ENCODE measurements at regions not wholly inside any gene's neighbourhood (a gene's known extent, or its start where the extent isn't known, plus 50 kb on each side); places are given as distances from the start of the nearest gene placed in this dataset.

DNA sequence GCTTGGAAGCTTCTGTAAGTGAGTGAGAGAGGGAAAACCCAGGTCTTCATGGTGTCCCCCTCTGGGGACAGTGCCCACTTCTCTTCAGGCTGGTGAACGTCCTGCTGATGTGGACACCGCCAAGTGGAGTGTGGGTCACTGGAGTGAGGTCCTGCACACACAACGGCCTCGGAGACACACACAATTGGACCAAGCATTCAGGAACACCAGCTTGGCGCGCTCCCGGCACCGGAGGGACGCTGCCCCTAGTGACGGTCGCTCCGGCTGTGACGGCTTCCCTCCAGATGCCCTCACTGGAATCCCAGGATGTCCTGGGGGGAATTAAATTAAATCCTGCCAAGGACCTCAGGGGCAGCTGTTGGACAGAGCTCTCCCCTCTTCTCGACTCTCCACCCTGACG is 123.1 kb downstream of the ZNF664 start:
- DNase-seq (ENCODE audit: low spot score), result no peak

DNA sequence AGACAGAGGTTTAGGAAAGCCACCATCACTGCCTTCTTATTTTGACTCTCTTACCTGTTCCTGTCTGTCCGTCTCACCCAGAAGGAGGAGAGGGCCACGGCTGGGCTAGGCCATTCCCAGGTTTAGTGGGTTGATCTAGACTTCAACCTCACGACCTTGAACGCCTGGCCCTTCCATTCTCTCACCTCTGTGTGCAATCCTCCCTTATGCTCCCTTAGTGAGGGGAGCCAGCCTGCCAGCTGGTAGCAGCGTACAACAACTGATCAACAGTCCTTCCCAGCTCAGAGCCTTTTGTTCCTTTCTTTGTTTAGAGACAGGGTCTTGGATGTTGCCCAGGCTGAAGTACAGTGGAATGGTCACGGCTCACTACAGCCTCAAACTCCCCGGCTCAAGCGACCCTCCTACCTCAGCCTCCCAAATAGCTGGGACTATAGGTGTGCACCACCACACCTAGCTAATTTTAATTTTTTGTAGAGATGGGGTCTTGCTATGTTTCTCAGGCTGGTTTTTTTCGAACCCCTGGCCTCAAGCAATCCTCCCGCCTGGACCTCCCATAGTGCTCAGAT is 123.9 kb downstream of the ZNF664 start:
- DNase-seq (ENCODE audit: low spot score), result no peak

DNA sequence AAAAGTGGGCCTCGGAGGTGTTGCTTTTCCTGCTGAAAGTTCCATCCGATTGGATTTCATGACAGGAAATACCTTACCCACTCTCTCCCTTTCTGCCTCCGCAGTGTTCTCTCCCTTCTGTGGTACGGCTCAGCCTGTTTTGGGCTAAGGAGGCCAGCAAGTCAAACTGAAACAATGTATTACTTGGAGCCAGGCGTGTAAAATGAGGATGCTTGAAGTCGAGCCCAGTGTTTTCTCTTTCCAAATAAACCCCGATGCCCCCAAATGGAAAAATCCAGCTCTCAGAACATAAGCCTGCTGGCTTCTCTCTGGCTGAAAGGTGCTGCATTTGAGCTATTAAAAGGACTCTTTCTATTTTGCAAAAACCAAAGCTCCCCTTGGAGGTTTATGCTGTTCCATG is 124.7 kb downstream of the ZNF664 start:
- DNase-seq (ENCODE audit: low spot score), result no peak

DNA sequence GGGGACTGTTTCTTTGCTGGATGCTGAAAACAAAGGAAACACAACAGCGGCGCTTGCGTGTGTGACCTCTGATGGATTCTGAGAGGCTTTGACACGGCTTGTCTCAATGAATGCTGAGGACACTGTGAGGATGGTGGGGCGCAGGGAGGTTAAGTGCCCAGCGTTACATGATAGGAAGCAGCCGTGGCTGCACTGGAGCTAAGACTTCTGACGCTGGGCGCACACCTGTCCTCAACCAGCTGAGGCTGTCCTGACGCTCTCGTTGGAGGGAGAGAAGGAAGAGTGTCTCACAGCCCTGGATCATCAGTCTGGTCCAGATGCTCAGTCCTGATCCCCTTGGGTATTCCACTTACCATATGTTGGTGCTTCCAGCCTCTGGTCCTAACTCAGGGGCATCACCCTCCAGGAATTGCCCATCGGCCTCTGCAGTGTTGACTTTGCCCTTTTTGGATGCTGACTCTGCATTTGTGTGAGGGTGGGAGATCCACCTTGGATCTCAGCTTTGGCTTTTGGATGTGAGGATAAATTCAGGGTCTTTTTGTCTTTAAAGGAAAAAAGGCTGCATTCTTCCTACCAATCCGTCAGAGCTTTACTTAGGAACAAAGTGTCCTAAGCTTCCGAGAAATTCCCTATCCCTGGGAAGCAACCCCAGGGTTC is 125.2 kb downstream of the ZNF664 start:
- no peak for DNase-seq (ENCODE audit: low spot score)

DNA sequence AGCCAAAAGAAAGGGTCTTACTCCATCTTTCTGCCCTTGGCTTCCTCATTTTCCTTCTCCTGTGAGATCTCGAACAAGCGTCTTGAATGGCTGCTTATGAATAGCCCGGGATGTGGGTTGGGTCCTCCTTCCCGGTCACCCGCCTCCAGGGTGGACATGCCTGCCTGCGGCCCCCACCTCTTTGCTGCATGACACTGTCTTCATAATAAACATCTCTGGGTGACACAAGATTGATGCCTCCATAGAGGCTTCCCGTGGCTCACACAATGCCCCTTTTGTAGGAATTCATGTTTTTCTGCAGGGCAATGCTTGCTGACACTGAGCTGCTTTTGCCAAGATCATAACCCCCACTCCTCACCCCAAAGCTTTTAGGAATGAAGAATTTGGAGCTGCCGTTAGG is 125.9 kb downstream of the ZNF664 start:
- DNase-seq (ENCODE audit: low spot score), result no peak

GRCh38 chr12:124099661-124100060 is 126.6 kb downstream of the ZNF664 start:
- no peak for DNase-seq (ENCODE audit: low spot score)

- no peak for DNase-seq (ENCODE audit: low spot score)
These were observed 127.7 kb downstream of the ZNF664 start for GRCh38 chr12:124100572-124101178.

GRCh38 chr12:124105546-124105945 is 132.5 kb downstream of the ZNF664 start:
- DNase-seq (ENCODE audit: low spot score), result no peak

DNA sequence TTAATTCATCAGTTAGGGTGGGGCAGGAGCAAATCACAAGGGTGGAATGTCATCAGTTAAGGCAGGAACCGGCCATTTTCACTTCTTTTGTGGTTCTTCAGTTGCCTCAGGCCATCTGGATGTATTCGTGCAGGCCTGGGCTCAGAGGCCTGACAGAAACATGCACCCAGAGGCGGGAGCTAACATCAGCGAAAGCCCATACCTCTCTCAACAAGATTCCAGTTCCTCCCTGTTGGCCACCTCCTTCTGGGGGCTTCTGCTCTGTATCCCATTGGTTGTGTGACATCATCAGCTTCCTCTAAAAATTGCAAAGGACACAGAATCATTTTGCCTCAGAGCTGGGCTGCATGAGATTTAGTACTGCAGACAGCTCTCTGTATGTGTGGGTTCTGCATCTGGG is 134.3 kb downstream of the ZNF664 start:
- no peak for DNase-seq (ENCODE audit: low spot score)

DNA sequence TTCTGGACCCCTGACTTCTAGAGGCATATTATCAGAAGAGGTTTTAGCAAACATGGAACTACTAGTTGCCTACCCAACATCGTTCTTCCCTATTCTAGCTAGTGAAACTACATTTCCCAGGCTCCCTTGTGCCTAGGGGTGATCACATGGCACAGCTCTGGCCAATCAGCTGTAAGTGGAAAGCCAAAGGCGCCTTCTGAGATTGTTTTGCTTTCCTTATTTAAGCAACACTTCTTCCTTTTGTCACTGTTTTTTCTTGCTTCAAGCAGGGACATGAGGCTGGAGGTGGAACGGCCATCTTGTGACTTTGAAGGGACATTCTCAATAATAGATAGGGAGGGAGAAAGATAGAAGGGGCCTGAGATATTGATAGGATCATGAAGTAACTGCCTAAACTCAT is 136.7 kb downstream of the ZNF664 start:
- DNase-seq (ENCODE audit: low spot score), result peak; percentile 84

GRCh38 chr12:124110372-124110883 is 137.4 kb downstream of the ZNF664 start:
- no peak for DNase-seq (ENCODE audit: low spot score)

GRCh38 chr12:124111006-124111405 is 138.0 kb downstream of the ZNF664 start:
- DNase-seq (ENCODE audit: low spot score), result no peak

DNA sequence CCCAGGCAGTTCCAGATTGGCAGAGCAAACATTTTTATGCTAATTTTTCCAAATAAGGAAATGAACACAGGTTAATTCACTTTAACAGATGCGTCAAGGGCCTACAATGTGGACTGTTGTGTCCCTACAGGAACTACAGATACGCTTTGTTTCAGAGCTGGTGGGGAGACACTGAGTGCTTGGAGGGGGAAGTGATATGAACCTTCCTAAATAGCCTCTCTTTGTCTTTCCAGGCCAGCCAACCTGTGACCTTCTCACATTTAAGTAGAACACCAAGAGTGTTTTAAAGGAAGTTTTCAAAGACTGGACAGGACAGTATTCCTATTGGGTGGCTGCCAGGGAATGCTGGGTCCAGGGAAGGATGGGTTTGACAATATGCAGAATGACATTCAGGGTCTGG is 141.3 kb downstream of the ZNF664 start:
- DNase-seq (ENCODE audit: low spot score), result no peak

DNA sequence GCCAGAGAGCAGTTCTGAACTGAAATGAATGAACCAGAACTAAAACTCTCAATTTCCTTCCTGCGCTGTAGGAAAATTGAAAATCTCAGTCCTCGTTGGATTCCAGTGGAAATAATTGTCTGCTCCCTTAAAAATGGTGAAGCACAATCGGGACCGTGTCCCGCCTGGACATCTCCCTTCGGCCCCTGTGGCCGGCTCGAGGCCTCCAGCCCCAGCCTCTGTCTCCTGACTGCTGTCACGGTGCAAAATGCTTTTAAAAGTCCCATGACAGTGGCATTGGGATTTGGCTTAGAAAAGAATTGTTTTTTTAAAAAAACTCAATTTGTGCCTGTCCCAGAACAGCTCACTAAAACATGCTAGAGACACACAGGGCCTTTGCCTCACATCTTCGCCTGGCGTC is 142.5 kb downstream of the ZNF664 start:
- DNase-seq (ENCODE audit: low spot score), result no peak

DNA sequence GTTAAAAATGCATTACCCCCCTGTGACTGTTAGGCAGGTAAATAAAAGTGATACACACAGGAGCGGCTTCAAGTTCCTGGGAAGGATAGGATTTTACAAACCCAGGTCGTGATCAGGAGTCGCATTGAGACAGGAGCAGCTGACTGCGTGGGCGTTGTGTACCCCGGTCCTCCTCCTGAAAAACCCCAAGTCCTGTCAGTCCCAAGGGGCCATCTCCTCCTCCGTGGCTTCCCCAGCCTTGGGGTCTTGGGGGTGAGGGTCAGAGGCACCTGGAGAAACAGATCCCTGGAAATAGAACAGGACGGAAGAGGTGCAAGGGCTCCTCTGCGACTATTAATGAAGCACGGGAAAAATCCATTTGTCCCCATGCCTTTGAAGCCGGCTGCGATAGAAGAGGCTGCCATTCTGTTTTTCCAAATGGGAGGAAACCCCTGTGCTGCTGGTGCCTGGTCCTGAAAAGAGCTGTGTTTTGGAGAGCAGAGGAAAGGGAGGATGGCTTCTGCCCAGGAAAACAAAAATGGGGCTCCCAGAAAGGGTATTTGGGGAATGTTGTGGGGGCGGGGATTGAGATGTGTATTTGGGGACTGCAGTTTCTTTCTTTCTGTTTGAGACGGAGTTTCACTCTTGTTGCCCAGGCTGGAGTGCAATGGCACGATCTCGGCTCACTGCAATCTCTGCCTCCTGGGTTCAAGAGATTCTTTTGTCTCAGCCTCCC is 143.1 kb downstream of the ZNF664 start:
- DNase-seq (ENCODE audit: low spot score), result no peak

DNA sequence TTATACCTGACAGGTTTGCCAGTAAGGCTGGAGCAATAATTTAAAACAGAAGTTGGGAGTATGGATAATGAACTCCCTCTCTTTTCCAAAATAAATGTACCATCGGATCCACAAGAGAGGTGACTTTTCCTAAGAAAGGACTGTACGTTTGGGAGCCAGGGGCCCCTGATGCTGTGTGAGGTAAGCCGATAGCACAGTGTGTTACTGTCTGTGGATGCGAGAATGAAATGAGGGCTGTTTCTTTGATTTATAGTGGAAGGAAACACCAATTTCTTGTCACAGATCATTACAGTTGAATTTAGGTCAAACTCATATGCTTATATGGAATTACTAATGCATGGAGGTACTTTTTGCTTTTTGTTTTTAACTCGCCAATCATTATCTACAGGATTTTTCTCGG is 147.7 kb downstream of the ZNF664 start:
- no peak for DNase-seq (ENCODE audit: low spot score)

GRCh38 chr12:124122722-124123121 is 149.7 kb downstream of the ZNF664 start:
- no peak for DNase-seq (ENCODE audit: low spot score)

DNA sequence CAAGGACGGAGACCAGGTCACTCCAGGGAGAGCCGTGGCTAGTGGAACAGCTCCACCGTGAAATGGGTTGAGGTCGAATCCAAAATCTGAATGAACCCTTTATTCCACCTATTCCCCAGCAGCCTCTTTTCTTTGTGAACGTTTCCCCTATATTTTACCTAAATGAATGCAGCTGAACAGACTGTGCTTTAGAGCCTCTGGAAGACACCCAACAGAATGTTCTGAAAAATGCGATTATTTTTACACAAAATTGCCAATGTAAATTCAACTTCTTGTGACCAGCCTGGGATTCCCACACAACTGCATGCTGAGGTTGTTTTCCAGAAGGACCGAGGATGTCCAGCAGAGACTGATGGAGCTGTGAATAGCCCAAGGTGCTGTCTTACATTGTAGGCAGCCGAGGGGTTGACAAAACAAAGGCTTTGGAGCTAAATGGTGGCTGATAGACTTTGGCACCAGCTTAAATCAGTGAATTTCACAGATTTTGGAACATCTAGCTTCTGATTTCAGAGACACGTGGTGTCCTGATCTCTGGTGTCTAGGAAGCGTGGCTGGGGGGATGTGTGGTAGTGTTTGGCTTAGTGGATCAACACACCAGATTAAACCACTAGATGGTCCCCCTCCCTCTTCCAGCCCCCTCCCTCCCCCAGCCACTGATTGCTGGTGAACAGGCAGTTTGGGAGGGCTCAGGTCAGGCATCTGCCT is 150.4 kb downstream of the ZNF664 start:
- no peak for DNase-seq (ENCODE audit: low spot score)

DNA sequence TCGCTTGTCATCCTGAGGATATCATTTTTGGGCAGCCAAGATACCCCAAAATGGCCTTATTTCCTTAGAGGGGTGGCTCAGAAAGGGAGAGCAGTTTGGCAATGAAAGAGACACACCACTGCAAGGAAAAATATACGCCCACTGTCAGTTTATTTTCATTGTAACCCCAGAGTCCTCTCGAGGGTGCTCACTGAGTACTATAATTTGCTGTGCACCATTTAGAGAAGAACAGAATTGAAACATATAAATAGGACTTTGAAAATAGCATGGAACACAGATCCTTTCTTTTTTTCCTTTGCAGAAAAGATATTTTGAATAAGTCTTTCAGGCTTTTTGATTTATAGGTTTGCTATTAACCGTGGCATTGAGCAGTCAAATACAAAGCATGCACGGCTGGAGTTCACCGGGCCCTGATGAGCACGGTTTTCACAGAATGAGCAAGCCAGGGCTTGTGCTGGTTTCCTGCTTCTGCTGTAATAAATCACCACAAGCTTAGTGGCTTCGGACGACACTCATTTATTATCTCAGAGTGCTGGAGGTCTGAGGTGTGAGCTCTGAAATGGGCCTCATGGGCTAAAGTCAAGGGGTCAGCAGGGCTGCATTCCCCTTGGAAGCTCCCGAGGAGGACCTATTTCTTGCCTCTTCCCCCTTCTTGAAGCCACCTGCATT is 152.3 kb downstream of the ZNF664 start:
- no peak for DNase-seq (ENCODE audit: low spot score)

DNA sequence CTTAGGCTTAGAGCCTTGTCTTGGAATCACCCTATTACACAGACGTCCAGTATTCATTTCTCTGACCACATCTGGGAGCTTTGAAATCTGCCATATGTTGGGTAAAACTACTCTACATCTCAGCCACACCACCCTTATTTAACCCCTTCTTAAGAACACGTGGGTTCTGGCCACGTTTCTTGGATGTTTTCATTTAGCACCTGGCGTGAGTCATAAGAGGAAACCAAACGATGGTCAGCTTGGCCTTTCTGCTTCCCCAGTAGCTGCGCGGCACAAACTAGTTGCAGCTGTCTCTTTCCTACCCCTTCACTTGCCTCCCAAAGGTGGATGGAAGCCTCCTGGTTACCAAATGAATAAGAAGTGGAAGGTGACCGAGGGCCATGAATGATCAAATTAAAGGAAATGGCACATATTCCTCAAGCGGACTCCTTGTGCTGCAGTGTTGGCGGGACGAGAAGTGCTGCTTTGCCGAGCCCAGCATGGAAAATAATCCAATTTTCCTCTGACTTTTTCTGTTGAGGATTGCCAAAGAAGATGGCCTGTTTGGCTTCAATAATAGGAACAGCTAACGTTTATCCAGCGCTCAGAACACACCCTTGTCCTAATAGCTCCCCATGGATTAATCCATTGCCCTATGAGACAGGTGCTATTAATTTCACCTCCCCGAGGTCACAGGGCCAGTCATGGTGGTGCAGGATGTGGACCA is 154.1 kb downstream of the ZNF664 start:
- no peak for DNase-seq (ENCODE audit: low spot score)

DNA sequence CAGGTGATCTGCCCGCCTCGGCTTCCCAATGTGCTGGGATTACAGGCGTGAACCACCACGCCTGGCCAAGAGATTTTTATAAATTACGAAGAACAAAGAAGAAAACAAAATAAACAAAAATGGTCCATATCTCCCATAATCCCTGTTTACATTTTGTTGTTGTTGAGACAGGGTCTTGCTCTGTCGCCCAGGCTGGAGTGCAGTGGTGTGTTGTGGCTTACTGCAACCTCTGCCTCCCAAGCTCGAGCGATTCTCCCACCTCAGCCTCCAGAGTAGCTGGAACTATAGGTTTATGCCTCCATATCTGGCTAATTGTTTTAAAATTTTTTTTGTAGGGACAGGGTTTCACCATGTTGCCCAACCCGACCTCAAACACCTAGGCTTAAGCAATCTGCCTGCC is 156.1 kb downstream of the ZNF664 start:
- no peak for DNase-seq (ENCODE audit: low spot score)
